Right kidney (tissue), 1 donor: ENCODE measurements at regions not wholly inside any gene's neighbourhood (a gene's known extent, or its start where the extent isn't known, plus 50 kb on each side); places are given as distances from the start of the nearest gene placed in this dataset.
"Not testable (repeated sequence)": the region's sequence is repeated elsewhere in the genome, so short reads cannot be mapped to it uniquely, and the experiment has no call there.

ENCODE experiments used
- DNase-seq: peaks from one replicate; pipeline ENCODE4 v3.0.0-alpha.2; 2016

GRCh38 chr17:83159204-83160049, 80.0 kb downstream of the METRNL start:
- no peak for DNase-seq

- no peak for DNase-seq
These were observed 81.3 kb downstream of the METRNL start for GRCh38 chr17:83160443-83161297.

GRCh38 chr17:83161298-83162034, 82.1 kb downstream of the METRNL start:
- DNase-seq: no peak

- DNase-seq: no peak
These were observed 82.8 kb downstream of the METRNL start for GRCh38 chr17:83162035-83162745.

GRCh38 chr17:83164490-83164889, 85.1 kb downstream of the METRNL start:
- no peak for DNase-seq

GRCh38 chr17:83170571-83171260, 91.3 kb downstream of the METRNL start:
- no peak for DNase-seq

- no peak for DNase-seq
These were observed 92.3 kb downstream of the METRNL start for GRCh38 chr17:83171661-83172060.

- DNase-seq: not testable (repeated sequence)
These were observed 92.7 kb downstream of the METRNL start for GRCh38 chr17:83172099-83172498.

GRCh38 chr17:83172646-83173045, 93.2 kb downstream of the METRNL start:
- not testable (repeated sequence) for DNase-seq

- not testable (repeated sequence) for DNase-seq
These were observed 93.9 kb downstream of the METRNL start for GRCh38 chr17:83173180-83173913.

GRCh38 chr17:83173914-83174361, 94.5 kb downstream of the METRNL start:
- no peak for DNase-seq

- DNase-seq: peak; percentile 61
These were observed 95.1 kb downstream of the METRNL start for GRCh38 chr17:83174362-83175118.

GRCh38 chr17:83175119-83175821, 95.9 kb downstream of the METRNL start:
- no peak for DNase-seq

- DNase-seq: no peak
These were observed 96.6 kb downstream of the METRNL start for GRCh38 chr17:83175822-83176622.

- DNase-seq: no peak
These were observed 97.5 kb downstream of the METRNL start for GRCh38 chr17:83176623-83177583.

- no peak for DNase-seq
These were observed 98.5 kb downstream of the METRNL start for GRCh38 chr17:83177611-83178532.
